Stimulated activated naive CD8-positive, alpha-beta T cell treated with anti-CD3 and anti-CD28 coated beads, Interleukin-15, Interleukin-2, amounts not matched to agents 100 U/mL and 50 U/mL, for 24 hours (primary cell): ENCODE measurements at regions not wholly inside any gene's neighbourhood (a gene's known extent, or its start where the extent isn't known, plus 50 kb on each side); places are given as distances from the start of the nearest gene placed in this dataset.

Source experiments
- ATAC-seq: fragments of 150-1000 bp; cut with Tn5 transposase; one replicate; pipeline ENCODE4 v1.10.0; 2021
- DNase-seq: peaks from one replicate; pipeline ENCODE4 v3.0.0; 2021

DNA sequence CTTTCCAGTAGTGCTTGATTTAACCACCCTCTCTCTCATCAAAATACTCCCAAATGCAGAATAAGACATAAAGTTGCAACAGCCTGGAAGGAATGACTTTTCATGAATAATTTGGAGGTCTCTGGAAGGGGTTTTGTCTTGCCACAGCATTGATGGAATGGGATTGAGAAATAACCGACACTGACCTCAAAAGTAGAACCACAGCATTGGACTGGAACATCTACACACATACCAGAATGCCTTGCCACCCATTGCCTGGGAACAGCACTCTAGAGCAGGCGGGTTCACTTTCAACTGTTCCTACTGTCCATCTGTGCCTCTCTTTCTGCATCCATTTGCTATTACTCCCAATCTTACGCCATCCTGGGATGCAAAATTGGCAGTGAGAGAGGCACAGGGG, 149.1 kb upstream of the USP24 start:
- DNase-seq (no peak), ATAC-seq (no peak)

DNA sequence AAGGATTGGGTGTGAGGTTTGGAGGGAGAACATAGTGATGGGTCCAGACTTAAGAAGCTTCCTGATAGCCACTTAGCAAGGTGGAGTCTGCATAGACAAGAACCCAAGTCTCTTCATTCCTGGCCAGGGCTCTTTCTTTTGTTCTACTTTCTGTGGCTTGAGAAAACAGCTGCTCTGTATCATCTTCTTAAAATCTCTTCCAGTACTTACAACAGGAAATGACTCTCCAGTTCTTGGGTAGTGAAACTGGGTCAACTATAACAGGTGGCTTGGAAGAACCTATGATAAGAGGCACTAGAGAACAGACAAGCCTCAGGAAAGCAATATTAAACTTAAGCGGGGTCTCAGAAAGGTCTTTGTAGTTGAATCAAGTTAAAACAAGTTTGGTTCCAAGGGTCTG, 148.1 kb upstream of the USP24 start:
- DNase-seq: no peak

DNA sequence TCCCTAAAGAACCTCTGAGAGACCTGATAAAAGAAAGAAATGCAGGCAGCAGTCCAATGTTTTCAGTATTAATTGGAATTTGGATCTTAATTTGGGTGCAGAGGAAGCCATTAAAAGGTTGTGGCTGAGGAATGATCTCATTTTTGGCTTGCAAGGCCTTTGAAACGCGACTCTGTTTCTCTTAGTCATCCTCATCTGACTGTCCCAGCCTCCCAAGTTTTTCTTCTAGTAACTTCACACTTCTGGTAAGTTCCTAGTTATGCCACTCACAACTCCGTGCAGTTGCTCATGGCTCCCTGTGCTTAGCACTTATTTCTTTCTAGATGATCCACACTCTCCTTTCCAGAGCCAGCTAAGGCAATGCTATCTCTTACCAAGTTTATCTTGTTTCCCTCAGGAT, 147.4 kb upstream of the USP24 start:
- DNase-seq (no peak), ATAC-seq (no peak)

More for the DNA sequence above, 148.1 kb upstream of the USP24 start:
- peak; percentile 37 for ATAC-seq

DNA sequence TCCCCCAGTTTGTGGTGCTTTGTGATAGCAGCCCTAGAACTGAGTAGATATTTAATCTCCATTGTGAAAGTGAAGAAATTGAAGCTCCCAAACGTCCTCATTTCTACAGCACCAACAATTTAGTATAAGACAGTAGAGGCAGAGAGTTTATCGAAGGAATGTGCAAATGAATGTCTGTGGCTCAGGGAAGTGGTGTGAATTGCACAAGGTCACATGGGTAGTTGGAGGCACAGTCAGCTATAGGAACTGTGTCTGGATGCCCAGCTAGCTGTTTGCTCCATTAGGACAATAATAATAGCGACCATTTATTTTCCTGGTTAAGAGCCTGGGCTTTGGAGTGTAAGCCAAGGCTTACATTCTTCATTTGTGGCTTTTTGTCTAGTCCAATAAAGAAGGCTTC, 144.4 kb upstream of the USP24 start:
- ATAC-seq: no peak

DNA sequence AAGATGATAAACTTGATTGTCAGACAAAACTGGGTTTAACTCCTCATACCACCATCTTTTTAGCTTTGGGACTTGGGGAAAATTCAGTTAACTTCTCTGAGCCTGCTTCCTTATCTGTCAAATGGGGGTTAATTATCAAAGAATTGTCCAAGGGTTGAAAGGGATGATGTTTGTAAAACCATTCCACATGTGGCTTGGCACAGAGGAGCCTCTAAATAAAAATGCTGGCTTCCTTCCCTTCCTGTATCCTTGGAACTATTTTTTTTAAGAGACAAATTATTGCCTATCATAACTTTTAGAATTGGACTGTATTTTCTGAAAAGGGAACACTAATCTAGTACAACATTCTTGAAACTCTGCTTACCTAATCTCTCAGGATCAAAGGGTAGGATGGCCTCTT, 143.4 kb upstream of the USP24 start:
- ATAC-seq (no peak), DNase-seq (no peak)

More for the DNA sequence above, 144.4 kb upstream of the USP24 start:
- DNase-seq: no peak

DNA sequence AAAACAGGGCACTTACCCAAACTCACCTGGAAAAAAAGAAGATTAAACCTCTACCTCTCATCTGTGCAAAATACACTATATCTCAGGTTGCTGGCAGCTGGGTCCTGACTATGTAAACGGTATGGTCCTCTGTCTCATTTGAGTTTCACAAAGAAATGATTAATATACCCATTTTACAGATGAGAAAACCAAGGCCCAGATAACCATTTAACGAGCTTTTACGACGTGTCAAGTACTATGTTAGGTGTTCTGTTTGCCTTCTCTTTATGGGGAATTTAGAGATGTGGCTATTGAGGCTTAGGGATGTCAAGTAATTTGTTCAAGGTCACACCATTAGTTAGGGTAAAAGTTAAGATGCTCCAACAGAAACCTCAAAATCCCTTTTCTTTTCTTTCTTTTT, 140.4 kb upstream of the USP24 start:
- ATAC-seq: no peak
- no peak for DNase-seq

DNA sequence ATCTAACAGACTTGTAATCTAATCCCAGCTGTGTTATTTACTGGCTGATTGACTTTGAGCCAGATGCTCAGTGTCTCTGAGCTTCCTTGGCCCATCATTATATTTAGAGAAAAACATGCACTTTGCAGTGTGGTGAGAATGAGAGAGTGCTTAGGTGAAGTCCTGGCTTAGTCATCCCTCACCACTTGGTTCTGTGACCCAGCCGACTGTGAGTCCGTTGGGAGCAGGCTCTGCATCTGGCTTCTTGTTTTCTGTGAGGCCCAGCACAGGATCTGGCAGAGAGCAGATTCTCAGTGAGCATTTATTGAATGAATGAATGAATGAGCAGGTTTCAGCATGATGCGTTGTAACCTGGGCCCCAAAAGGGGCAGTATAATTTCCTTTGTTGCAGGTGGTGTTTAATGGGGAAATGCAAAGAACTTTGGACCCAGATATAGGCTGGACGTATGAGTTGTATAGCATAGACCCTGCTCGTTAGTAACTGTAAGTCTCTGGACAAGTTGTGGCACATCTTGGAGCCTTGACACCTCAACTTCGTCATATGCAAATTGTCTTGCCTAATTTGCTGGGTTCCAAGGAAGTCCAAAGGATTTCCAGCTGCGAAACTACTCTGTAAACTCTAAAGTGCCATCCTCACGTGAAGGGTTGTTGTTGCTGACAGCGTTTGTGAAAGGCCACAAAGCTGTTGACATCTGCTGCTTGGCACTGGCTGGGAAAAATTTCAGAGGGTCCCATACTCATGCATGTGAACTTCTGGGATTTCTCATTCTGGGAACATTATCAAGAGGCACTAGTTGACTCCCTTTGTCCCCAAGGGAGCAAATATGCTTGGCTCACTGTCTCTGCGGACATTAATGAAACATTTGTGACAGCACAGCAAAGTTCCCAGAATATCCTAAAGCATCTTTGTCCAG, 138.8 kb upstream of the USP24 start:
- ATAC-seq (no peak), DNase-seq (no peak)

DNA sequence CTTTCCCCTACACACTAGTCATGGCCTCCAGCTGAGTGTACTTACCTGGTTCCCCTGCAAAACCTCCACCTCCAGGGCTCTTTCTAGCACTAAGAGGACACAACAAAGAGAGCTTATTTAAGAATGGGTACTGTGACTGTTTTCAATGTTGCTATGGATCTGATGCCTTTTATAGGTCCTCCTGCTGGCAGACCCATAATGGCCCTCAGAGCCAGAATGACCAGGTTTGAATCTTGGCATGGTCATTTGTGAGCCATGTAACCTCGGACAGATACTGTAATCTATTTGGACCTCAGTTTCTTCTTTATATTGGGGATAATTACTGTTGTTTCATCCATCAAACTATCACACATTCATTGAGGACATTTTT, 137.6 kb upstream of the USP24 start:
- DNase-seq (no peak), ATAC-seq (no peak)

DNA sequence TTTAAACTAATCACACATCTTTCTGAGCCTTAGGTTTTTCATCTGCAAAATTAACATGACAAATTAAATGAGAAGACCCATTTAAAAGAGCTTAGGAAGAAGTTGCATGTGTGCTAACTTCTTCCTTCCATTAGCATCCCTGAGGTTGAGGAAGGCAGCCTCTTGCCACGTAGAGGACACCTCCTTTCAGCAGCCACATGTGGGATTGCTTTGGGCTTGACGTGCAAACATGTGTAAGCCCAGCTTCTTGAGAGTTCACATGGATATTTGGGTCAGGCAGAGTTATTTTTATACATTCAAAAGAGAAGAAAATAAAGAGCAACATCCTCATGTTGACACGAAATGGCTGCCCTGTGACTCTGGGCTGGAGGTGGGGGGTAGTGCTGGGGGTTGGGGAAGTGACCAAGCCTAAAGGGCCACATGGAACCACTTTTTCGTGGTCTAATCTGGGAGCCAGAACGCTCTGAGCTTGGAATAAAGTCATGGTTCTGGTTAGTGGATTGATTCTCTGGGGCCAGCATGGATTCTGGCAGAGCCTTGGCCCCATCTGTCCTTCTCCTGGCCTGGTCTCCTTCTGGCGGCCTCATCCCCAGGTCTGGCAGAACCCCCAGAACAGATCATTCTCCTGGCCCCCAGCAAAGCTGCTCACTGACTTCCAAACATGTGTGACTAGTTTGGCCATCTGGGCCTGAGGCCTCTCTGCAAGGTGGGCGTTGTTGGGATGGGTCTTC, 137.1 kb upstream of the USP24 start:
- DNase-seq (no peak), ATAC-seq (no peak)

DNA sequence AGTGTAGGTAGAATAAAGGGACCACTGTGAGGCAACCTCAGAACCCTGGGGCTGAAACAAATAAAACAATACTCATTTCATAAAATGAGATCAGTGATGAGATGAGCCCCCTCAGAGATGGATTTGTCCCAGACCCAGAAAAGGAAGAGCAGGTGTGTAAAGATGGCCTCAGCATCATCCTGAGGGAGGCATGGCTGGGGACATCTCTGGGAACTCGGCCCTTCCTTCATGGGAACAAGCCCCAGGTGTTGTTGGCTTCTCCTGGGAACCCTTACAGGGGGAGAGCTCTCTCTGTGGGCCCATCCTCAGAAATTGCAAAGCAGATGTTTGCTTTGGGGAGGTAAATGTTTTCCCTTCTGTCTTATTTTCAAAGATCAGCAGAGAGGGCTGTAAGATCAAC, 133.2 kb upstream of the USP24 start:
- DNase-seq (no peak), ATAC-seq (no peak)

DNA sequence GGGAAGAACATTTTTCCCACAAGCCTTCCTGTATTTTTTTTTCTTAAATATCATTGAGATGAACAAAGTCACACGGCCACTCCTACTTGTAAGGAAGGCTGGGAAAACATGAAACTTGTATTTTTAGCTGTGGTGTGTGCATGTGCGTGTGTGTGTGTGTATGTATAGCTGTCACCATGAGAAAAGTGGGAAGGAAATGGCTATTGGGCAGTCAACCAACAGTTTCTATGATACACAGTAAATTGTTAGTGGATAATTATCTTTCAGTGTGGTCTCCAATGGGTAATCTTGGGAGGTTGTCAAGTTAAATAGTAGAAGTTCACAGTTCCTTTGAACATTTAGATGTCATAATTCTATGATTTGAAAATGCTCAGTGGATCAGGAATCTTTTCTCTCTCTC, 132.7 kb upstream of the USP24 start:
- ATAC-seq (no peak), DNase-seq (no peak)

DNA sequence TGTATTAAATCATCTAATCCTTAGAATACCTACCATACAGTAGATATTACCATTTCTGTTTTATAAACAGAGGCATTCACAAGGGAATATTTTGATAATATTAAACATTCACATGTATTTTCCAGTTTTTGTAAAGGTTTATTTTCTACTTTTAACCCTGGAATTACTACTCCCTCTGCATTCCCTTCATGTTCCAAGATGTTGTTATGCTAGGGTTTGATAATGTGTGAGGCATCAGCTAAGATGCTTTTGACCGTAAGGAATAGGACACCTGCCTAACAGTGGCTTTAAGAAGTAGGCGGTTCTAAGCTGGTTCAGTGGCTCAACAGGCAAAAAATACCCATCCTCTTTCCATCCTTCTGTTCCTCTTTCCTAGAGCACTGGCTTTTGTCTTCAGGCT, 131.9 kb upstream of the USP24 start:
- DNase-seq: no peak
- ATAC-seq: no peak

DNA sequence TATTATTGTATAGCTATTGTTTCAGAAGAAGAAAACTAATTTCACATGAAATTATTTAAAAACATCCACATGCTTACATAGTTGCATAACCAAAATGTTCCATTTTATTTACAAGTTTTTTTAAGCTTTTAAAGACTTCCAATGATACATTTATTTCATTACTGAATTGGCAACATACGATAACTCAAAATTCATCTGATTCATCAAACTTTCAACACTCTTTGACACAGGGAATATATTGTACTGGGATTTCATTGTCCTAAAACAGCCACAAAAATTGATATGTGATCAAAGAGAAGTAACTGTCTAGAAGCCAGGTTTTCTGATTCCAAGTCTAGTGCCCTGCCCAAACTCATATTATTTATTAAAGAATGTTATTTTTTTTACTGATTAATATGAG, 131.4 kb upstream of the USP24 start:
- DNase-seq (no peak), ATAC-seq (no peak)

DNA sequence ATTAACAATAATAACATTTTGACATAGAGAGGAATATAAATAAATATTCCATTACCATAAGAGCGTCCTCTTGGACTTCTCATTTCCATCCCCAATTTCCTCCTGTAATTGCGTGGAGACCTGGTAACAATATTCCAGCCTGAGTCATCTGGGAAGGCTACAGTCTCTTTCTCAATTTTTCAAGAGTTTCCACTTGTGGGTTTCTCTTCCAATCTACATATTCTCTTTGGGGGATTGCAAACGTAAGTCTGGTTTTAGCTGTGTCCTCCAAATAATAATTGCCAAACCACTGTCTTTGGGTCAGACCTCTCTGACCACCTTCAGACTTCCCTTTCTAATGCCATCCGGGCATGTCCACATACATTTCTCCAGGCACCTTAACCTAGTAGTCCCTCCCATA, 124.5 kb upstream of the USP24 start:
- ATAC-seq (no peak), DNase-seq (no peak)

DNA sequence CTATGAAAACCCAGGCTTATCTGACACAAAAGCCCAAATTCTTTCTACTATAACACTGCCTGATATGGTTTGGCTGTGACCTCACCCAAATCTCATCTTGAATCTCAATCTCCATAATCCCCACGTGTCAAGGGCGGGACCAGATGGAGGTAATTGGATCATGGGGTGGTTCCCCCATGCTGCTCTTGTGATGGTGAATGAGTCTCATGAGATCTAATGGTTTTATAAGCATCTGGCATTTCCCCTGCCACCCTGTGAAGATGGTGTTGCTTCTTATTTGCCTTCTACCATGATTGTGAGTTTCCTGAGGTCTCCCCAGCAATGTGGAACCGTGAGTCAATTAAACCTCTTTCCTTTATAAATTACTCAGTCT, 123.3 kb upstream of the USP24 start:
- no peak for DNase-seq
- peak; percentile 55 for ATAC-seq

DNA sequence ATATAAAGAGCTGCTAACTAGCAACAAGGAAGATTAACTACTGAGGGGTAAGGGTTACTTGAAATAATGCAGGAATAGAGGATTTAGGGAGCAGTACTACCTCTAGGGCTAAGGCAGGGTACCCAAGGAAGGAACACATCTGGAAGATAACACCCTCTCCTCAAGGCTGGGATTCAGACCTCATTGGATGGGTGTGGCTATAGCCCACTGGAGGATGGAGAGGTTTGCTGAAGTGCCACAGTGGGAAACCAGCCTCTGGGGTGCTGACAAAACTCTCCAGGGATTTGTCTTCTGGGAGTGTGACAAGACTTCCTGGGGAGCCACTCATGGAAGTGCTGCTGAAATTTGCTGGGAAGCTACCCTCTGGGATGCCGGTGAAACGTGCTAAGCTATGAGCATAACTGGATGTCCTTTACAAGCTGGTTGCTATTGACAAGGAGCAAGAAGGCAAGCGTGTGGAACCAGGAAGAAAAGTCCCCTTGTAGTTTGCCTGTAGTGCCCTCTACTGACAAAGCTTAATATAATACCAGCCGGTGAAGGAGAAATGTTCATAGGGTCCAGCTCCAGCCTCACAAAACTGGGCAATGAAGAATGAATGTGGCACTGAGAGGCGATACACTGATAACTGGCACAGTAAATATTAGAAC, 122.8 kb upstream of the USP24 start:
- ATAC-seq (peak; percentile 47), DNase-seq (peak; percentile 7)

DNA sequence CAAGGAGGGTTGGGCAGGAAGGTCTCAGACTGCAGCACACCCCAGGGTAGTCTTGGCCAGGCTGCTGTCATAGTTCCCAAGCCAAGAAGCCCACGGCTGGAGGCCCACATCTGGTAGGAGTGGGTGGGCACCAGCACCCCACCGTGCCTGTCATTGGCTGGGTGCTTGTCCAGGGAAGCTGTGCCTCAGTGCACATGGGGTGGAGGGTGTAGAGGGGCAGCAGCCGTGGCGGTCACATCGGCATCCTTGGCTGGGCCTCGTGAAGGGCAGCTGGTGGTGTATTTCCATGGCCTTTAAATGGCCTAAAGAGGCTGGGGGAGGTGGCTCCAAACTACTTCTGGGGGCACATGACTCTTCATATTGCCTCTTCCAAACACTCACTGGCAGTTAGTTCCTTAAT, 119.6 kb upstream of the USP24 start:
- no peak for DNase-seq
- no peak for ATAC-seq

DNA sequence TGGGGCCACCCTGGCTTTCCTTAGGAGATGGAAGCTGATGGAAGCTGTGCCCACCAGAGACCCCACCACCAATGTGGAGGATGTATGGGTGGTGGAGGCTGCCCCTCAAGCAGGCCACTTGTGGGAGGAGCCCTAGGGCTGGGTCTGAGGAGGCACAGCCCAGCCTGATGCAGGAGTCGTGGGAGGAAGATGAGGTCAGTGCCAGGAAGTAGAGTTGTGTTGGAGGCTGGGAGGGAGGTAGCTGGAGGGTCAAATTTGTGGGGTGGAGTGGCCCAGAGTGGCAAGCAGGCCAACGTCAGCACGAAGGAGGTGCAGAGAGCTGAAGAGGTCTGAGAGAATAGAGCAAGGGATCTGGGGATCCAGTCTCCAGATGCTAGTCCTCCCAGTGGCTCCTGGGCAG, 119.0 kb upstream of the USP24 start:
- DNase-seq (no peak), ATAC-seq (no peak)

DNA sequence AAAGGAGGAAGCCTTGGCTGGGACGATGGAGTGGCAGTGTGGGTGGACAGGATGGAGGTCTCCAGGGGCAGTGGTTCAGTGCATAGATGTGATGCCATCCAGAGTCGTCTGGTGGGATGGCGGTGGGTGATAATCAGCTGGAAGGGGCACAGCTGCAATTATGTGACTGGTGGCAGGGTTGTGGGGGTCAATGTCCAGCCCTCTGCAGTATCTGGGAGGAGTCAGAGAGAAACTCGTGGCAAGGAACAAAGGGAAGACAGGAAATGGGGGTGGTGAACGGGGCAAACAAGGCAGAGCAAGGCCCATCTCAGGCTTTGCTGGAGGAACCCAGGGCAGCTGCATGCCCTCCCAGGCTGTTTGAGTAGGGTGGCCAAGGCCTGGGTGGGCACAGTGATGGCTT, 118.3 kb upstream of the USP24 start:
- no peak for DNase-seq
- no peak for ATAC-seq

DNA sequence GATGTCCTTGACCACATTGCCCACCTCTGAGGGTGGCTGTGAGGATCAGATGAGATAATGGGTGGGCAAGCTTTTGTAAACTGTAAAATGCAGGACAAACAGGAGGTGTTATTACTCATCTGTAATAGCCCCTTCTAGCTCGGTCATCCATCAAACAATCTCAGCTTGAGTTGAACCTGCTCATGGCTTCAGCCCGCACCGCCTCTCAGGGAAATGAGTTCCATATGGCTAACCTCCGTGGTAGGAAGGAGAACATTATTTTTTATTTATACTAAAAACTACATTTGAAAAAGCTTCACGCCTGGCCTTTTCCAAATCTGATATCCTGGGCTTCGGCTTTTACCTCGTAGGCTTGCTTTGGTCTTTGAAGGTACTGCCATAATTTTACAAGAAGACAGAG, 116.2 kb upstream of the USP24 start:
- DNase-seq: no peak
- ATAC-seq: no peak

DNA sequence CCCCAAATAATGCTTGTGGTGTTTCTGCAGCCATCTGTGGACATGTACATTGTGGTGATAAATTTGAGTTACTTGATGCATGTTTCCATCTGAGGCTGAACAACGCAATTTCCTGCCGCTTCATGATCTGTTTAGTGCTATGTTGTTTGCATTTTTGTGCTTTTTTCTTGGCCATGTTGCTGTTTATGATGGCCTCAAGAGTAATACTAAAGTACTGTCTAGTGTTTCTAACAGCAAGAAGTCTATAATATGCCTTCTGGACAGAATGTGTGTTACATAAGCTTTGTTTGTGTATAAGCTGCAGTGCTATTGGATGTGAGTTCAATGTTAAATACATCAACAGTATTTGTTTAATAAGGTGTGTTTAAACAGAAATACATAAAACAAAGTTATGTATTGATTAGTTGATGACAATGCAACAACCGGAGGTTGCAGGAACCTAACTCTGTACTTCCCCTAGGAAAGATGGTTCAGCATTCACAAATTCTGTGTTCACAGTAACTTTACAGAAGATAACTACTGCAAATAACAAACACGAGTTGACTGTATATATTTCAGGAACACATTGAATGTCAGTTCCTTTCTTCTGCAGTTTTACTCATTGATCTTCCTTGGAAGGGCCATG, 114.8 kb upstream of the USP24 start:
- ATAC-seq: no peak
- no peak for DNase-seq

DNA sequence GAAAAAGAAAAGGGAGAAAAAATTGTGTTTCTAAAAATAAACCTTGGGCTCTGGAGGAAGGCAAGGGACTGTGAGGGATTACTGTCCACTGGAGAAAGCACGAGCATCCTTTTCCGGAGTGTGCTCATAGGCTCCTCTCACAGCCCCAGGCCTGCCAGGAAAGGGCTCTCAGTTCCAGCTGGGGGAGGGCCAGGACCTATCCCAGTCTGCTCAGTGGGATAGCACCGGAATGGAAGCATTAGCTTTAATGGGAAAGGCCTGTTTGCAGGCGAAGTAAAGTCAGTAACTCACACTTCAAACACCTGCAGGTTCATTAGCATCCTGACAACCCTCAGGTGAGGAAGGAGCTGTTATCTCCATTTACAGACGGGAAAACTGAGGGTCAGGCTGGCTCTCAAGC, 113.9 kb upstream of the USP24 start:
- no peak for ATAC-seq
- no peak for DNase-seq
